Suppressor macrophage treated with lipopolysaccharide for 4 hours (primary cell): ENCODE measurements at regions not wholly inside any gene's neighbourhood (a gene's known extent, or its start where the extent isn't known, plus 50 kb on each side); places are given as distances from the start of the nearest gene placed in this dataset.
"Not testable (repeated sequence)": the region's sequence is repeated elsewhere in the genome, so short reads cannot be mapped to it uniquely, and the experiment has no call there.

ENCODE experiments used
- DNase-seq: peaks from one replicate; pipeline ENCODE4 v3.0.0-alpha.2; 2020

DNA sequence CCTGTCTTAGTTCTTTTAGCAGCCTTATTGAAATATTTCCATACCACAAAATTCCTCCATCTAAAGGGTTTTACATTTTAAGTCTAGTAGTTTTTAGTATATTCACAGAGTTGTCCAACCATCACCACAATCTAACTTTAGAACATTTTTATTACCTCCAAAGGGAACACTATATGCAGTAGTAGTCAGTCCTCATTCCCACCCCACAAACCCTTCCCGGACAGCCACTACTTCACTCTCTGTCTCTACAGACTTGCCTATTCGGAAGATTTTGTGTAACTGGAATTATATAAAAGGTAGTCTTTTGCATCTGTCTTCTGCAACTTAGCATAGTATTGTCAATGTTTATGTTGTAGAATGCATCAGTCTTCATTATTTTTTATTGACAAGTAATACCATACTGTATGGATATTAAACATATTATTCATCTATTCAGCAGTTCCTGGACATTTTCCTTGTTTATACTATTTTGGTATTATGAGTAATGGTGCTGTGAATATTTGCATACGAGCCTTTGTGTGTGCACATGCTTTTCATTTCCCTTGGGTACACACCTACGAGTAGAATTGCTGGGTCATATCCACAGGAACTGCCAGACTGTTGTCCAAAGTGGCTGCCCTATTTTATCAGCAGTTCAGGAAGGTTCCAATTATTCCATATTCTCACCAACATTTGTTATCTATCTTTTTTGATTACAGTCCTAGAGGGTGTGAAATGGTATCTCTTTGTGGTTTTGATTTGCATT lies 60.9 kb upstream of the LANCL2 start:
- no peak for DNase-seq

DNA sequence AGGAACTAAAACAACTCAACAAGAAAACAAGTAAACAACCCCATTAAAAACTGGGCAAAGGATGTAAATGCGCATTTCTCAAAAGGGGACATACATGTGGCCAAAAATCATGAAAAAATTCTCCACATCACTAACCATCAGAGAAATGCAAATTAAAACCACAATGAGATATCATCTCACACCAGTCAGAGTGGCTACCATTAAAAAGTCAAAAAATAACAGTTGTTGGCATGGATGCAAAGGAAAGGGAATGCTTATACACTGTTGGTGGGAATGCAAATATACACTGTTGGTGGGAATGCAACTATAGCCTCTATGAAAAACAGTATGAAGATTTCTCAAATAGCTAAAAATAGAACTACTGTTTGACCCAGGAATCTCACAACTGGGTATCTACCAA lies 60.0 kb upstream of the LANCL2 start:
- no peak for DNase-seq

DNA sequence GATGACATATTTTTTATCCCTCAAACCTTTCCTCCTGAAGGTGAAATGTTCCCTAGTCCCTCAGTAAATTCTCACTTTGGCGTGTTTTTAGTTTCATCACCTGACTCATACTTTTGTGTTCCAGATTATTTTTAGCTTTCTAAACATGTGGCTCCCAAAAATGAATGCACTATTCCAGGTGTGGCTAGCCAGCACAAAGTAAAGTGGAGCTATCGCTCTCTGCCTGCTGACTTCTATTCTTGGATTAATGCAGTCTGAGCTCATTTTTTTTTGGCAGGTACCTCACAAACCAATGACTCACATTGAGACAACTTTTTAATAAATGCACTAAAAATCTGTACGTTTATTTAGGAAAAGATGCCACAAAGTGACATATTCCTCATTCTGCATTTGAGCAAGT lies 58.8 kb upstream of the LANCL2 start:
- no peak for DNase-seq

DNA sequence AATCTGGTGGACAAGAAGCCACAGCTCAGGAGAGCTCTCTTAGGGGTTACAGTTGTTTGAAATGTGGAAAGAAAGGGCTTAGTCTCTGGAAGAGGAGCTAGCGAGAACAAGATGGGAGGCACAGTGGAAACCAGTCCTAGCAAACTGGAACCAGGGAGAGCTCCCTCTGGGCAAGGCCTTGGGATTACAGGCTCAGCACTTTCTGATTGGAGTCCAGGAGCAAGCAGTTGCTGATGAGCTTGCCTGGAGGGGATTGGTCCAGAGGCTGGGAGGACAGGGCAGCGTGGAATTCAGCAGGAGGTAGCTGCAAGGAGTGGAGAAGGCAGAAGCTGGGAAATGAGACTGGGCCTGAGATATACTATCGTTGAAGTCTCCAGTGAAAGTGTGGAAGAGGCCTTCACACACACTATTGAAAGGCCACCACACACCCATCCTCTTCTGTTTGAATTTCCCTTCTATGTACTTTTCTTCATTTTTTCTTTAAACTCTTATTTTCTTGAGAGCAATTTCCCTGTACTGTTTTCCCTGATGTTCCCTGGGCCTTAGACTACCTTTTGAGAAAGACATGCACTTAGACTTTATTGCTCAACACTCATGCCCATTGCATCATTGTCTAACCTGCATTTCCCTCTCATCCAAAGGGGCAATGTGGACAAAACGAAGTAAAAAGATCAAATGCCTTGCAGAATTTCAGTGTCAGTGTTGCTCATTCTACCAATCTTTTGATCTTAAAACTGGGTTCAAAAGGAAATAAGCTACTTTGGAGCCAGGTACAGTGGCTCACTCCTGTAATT lies 57.8 kb upstream of the LANCL2 start:
- DNase-seq, result no peak

DNA sequence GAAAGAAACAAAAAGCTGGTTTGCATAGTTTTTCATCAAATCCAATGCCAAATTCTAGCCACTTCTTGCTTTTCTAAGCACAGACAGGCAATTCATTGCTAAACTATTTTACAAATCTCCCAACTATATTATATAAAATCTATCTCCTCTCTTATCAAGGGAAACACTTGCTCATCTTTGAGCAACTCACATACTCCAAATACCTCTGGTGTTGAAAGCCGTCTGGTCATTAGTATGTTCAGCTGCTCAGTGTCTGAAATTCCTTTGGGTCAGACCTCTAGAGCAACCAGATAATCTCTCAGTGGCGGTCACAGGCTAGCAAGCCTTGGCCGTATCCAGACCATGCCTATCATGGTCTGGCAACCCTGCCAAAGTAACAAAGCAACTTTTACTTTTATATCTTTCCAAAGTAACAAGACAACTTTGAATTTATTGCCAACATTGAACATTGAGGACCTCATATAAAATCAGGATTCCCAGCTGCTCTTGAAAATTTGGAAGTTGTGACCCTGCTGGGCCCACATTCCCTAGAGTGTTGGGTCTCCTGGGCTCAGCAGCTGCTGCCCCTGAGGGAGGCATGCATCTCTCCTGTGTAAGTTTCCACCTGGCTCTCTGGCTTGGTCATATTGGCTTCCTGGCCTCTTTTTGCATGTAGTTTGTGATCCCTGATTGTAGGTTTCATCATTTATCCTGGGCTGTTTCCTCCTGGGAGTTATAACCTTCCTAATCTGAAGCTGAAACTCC lies 56.8 kb upstream of the LANCL2 start:
- DNase-seq, result no peak

DNA sequence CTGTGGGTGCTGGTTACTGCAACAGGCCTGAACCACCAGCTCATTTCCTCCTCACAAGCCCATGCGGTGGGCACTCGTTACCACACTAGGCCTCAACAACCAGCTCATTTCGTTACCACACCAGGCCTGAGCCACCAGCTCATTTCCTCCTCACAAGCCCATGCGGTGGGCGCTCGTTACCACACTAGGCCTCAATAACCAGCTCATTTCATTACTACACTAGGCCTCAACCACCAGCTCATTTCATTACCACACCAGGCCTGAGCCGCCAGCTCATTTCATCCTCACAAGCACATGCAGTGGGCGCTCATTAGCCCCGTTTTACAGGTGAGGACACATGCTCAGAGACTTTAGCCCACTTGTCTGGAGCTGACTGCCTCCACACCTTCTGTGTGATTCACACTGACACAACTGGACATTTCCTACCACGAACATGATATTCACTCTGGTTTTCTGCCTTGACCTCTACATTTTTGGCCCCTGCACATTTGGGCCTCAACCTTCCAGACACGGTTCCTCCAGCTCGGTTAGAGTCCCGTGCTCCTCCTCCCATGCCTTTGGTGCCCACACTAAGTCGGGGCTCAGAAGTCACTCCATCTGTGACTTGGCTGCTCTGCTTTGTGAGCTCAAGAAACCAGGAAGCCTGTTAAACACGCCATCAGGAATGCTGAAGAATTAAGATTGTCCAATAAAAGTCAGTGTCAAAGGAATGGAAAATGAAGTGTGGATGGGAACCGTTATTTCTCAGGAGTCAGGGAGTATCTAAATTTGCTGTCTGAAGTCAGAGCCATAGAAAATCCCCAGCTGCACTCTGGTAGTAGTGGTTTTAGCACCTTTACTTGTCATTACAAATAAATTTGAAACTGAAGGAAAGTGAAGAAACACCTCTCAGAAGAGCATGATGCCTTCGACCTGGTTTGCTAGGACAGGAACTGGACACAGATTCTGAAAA lies 55.8 kb upstream of the LANCL2 start:
- no peak for DNase-seq

DNA sequence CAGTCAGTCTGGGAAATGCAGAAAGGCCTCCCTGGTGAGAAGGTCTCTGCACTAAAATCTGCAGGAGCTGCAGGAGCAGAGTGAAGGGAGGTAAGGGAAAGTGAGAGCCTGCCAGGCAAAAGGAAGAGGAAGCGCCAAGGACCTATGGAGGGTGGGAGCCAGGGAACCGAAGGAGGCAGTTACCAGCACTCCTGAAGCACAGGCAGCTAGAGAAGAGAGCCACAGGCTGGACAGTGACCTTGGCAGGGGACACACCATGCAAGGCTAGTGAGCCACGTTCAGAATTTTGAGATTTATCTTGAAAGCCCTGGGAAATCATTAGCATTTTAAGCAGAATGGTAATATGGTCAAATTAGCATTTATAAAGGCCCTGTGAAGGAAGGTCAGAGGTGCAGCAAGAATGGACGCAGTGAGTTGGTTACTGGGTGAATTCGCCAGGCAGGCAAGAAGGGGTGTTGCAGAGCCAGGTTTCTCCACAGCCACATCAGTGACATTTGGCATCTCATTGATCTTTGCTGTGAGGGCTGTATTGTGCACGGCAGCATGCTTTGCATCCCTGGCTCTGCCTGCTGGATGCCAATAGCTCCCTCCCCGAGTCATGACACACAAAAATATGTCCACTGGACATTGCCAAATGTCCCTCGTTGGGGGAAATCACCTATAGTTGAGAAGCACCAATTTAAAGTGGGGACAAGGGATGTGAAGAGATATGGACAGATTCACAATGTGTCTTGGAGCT lies 54.7 kb upstream of the LANCL2 start:
- DNase-seq, result no peak

DNA sequence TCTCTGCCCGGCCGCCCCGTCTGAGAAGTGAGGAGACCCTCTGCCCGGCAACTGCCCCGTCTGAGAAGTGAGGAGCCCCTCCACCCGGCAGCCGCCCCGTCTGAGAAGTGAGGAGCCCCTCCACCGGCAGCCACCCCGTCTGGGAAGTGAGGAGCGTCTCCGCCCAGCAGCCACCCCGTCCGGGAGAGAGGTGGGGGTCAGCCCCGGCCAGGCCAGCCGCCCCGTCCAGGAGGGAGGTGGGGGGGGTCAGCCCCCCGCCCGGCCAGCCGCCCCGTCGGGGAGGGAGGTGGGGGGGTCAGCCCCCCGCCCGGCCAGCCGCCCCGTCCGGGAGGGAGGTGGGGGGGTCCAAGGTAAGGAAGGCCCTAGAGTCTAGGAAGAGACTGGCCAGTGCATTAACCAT lies 53.2 kb upstream of the LANCL2 start:
- not testable (repeated sequence) for DNase-seq

DNA sequence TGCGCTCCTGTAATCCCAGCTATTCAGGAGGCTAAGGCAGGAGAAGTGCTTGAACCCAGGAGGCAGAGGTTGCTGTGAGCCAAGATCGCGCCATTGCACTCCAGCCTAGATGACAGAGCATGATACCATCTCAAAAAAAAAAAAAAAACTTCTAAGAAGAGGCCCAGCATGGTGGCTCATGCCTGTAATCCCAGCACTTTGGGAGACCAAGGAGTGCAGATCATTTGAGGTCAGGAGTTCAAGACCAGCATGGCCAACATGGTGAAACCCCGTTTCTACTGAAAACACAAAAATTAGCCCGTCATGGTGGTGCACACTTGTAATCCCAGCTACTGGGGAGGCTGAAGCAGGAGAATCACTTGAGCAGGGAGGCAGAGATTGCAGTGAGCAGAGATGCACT lies 51.5 kb upstream of the LANCL2 start:
- not testable (repeated sequence) for DNase-seq

DNA sequence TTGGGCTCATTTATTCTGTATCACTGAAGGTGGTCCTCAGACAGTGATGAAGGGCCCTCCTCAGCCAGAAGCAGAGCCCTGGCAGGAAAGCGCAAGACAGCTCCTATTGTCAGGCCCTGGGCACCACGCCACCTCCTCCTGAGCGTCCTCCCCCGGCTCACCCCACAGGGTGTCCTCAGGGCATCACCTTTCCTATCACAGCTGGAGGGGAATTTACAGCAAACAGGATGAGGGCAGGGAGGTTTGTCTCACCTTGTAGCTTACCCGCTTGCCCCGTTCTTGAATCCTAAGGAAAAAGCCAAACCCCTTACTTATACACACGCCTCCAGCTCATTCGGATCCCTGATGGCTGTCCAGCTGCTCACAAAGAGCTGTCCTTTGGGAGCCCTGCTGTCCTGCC lies 50.2 kb upstream of the LANCL2 start:
- no peak for DNase-seq
